ENCODE measurements at regions not wholly inside any gene's neighbourhood (a gene's known extent, or its start where the extent isn't known, plus 50 kb on each side); places are given as distances from the start of the nearest gene placed in this dataset.

DNA sequence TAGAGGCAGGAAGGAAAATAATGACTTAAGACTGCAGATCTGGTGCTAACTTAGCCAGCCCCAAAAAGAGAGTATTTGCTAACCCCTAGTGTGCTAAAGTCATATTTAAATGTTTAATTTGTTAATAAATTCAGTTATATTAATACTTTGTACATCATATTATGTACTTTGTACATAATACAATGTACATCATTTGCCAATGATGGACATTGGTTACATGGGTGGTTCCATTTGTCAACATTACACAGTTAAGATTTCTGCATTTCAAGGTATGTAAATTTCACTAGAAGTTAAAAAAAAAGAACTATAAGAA, 63.9 kb upstream of the PIM1 start:
- no peaks in the 10 kb centered on the region for H3K36me3 Mint-ChIP-seq (ENCODE audit: low read depth)
- H3K4me3 Mint-ChIP-seq: no peak overlapping the region
- peaks cover 37% of the 10 kb centered on the region for H3K4me1 Mint-ChIP-seq (ENCODE audit: low read depth)

DNA sequence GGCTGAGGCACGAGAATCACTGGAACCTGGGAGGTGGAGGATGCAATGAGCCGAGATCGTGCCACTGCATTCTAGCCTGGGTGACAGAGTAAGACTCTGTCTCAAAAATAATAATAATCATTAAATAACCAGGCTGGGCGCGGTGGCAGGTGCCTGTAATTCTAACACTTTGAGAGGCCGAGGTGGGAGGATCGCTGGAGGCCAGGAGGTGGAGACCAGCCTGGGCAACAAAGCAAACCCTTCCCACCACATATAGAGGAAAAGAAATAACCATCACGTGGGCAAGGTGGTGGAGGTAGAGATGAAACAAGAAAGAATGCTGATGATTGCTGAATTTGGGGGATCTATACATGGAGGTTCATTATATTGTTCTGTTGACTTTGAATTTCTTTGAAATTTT, 63.4 kb upstream of the PIM1 start:
- H3K27me3 Mint-ChIP-seq: no peaks in the 10 kb centered on the region
- H3K9me3 ChIP-seq (ENCODE audit: control insufficient read depth in 1 of 2, insufficient read depth in 1 of 2, low read length in 2 of 2): no peaks in the 10 kb centered on the region
- H3K9me3 Mint-ChIP-seq: no peaks in the 10 kb centered on the region
- ChIA-PET POLR2A (no interaction called here), CTCF (interaction anchor here (1.0 kb wide), 1 partner anchor 89 kb away, joined by 3 read pairs; no protein-coding TSS in a partner anchor)
- no peak overlapping the region for H3K27ac ChIP-seq (ENCODE audit: low read depth in 1 of 2, low read length in 2 of 2)
- intact Hi-C loops (cut with DNase I, micrococcal nuclease): no loop called here
- no peak for DNase-seq
- no peak for ATAC-seq (ENCODE audit: poor library complexity)
- H3K4me1 ChIP-seq (ENCODE audit: insufficient read depth, low read length): peaks cover 23% of the 10 kb centered on the region
- H3K27ac Mint-ChIP-seq: no peak overlapping the region
- H3K4me3 ChIP-seq (ENCODE audit: low read length): no peak overlapping the region
- TF ChIP-seq, protein P1, sequence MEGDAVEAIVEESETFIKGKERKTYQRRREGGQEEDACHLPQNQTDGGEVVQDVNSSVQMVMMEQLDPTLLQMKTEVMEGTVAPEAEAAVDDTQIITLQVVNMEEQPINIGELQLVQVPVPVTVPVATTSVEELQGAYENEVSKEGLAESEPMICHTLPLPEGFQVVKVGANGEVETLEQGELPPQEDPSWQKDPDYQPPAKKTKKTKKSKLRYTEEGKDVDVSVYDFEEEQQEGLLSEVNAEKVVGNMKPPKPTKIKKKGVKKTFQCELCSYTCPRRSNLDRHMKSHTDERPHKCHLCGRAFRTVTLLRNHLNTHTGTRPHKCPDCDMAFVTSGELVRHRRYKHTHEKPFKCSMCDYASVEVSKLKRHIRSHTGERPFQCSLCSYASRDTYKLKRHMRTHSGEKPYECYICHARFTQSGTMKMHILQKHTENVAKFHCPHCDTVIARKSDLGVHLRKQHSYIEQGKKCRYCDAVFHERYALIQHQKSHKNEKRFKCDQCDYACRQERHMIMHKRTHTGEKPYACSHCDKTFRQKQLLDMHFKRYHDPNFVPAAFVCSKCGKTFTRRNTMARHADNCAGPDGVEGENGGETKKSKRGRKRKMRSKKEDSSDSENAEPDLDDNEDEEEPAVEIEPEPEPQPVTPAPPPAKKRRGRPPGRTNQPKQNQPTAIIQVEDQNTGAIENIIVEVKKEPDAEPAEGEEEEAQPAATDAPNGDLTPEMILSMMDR (IDR thresholded peaks at IDR 0.05): no peak
- H3K36me3 Mint-ChIP-seq (ENCODE audit: low read depth): no peaks in the 10 kb centered on the region
- no peak overlapping the region for H3K4me3 Mint-ChIP-seq
- peaks cover 34% of the 10 kb centered on the region for H3K4me1 Mint-ChIP-seq (ENCODE audit: low read depth)
- no peaks in the 10 kb centered on the region for H3K27me3 ChIP-seq (ENCODE audit: control insufficient read depth in 1 of 2, insufficient read depth in 2 of 2, low read length in 2 of 2)
- H3K36me3 ChIP-seq (ENCODE audit: insufficient read depth, low read length): no peaks in the 10 kb centered on the region

More for the DNA sequence above, 63.9 kb upstream of the PIM1 start:
- ChIA-PET CTCF (no interaction called here), POLR2A (no interaction called here)
- H3K27me3 ChIP-seq (ENCODE audit: control insufficient read depth in 1 of 2, insufficient read depth in 2 of 2, low read length in 2 of 2): no peaks in the 10 kb centered on the region
- no peak overlapping the region for H3K4me3 ChIP-seq (ENCODE audit: low read length)
- DNase-seq (no peak), ATAC-seq (ENCODE audit: poor library complexity) (no peak)
- intact Hi-C loops (cut with DNase I, micrococcal nuclease): no loop called here
- H3K27ac ChIP-seq (ENCODE audit: low read depth in 1 of 2, low read length in 2 of 2): no peak overlapping the region
- H3K4me1 ChIP-seq (ENCODE audit: insufficient read depth, low read length): peaks cover 23% of the 10 kb centered on the region
- no peaks in the 10 kb centered on the region for H3K27me3 Mint-ChIP-seq
- no peaks in the 10 kb centered on the region for H3K36me3 ChIP-seq (ENCODE audit: insufficient read depth, low read length)
- H3K9me3 ChIP-seq (ENCODE audit: control insufficient read depth in 1 of 2, insufficient read depth in 1 of 2, low read length in 2 of 2): no peaks in the 10 kb centered on the region
- TF ChIP-seq, protein P1 (IDR thresholded peaks at IDR 0.05): no peak
- H3K27ac Mint-ChIP-seq: no peak overlapping the region
- H3K9me3 Mint-ChIP-seq: no peaks in the 10 kb centered on the region

DNA sequence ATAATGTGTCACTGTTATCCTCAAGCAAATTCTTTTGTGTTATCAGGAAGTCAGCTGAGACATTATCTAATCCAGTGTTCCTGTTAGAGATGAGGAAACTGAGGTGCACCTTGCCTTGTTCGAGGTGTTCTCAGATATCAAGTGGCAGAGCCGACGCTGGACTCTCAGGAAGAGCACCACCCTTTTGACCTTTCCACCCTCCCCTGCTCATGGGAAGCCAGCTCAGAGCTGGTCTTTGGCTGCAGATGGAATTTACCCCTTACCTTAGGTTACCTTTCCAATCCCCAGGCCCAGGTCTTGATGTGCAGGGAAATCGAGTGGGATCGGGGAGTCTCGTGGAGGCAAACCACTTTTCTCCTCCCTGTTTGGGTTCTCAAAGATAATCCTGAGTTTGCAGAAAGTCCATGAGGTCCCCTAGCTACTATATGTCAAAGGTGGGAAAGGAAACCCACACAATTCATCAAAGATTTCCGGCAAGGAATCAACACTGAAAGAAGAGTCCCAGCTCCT, 62.9 kb upstream of the PIM1 start:
- POLR2A ChIA-PET: no interaction called here
- peaks cover 29% of the 10 kb centered on the region for H3K4me1 Mint-ChIP-seq (ENCODE audit: low read depth)
- Histone ChIP-seq H3K36me3 (ENCODE audit: insufficient read depth, low read length) (no peaks in the 10 kb centered on the region), H3K27ac (ENCODE audit: low read depth in 1 of 2, low read length in 2 of 2) (no peak overlapping the region), H3K27me3 (ENCODE audit: control insufficient read depth in 1 of 2, insufficient read depth in 2 of 2, low read length in 2 of 2) (no peaks in the 10 kb centered on the region), H3K9me3 (ENCODE audit: control insufficient read depth in 1 of 2, insufficient read depth in 1 of 2, low read length in 2 of 2) (no peaks in the 10 kb centered on the region), H3K4me3 (ENCODE audit: low read length) (no peak overlapping the region), H3K4me1 (ENCODE audit: insufficient read depth, low read length) (peaks cover 19% of the 10 kb centered on the region)
- intact Hi-C loops (cut with DNase I, micrococcal nuclease): no loop called here
- no peaks in the 10 kb centered on the region for H3K36me3 Mint-ChIP-seq (ENCODE audit: low read depth)
- H3K4me3 Mint-ChIP-seq: no peak overlapping the region
- no peaks in the 10 kb centered on the region for H3K27me3 Mint-ChIP-seq
- CTCF ChIA-PET: interaction anchor here (1.0 kb wide), 1 partner anchor 89 kb away, joined by 3 read pairs; no protein-coding TSS in a partner anchor
- TF ChIP-seq, protein P1 (IDR thresholded peaks at IDR 0.05): no peak
- H3K9me3 Mint-ChIP-seq: no peaks in the 10 kb centered on the region
- no peak for ATAC-seq (ENCODE audit: poor library complexity)
- DNase-seq: no peak
- H3K27ac Mint-ChIP-seq: no peak overlapping the region

All from CD4-positive, alpha-beta T cell (primary cell).